LHCN-M2 (cell line): ENCODE measurements at regions not wholly inside any gene's neighbourhood (a gene's known extent, or its start where the extent isn't known, plus 50 kb on each side); places are given as distances from the start of the nearest gene placed in this dataset.
"Not testable (repeated sequence)": the region's sequence is repeated elsewhere in the genome, so short reads cannot be mapped to it uniquely, and the experiment has no call there.

Experiments
- DNase-seq: peaks from one replicate; pipeline ENCODE4 v3.0.0-alpha.2; 2012; ENCODE audit warnings: low read depth

GRCh38 chr13:64476041-64476568 is 2754.0 kb downstream of the PCDH9 start:
- DNase-seq: not testable (repeated sequence)

GRCh38 chr13:64471916-64472315 is 2758.2 kb downstream of the PCDH9 start:
- peak; percentile 33 for DNase-seq

GRCh38 chr13:64470751-64471150 is 2759.4 kb downstream of the PCDH9 start:
- no peak for DNase-seq

DNA sequence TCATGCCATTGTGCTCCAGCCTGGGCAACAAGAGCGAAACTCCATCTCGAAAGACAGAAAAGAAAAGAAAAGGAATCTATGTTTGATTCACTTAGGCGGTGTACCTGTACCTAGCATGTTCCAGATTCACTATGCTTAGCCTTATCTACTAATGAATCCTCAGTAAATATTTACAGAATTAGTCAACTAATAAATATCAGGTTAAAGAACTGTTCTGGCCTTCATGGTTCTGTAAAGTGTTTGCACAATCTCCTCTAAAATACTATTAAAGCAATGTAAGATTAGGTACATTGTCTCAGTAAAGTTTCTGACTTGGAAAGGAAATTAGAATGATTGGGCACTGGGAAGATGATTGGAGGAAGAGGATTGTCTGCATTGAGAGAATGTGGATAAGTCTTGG is 2770.4 kb downstream of the PCDH9 start:
- DNase-seq: no peak

GRCh38 chr13:64457976-64458375 is 2772.2 kb downstream of the PCDH9 start:
- no peak for DNase-seq

GRCh38 chr13:64455124-64455523 is 2775.0 kb downstream of the PCDH9 start:
- DNase-seq: no peak

DNA sequence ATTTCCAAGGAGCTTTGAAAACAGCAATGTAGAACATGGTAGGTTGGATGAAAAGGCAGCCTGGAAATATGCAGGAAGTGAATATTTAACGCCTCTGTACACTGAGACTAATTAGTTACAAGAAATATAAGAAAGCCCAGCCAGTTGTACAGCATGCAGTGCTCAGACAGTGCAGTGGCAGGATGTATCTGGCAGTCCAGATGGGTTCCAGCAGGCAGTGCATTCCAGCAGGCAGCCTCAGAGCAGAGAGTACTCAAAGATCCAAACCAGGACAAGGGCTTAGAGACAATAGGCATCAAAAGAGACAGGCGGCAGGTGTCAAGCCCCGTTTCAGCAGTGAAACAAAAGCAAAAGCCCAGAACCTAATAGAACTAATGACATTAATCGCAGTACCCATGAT is 2776.3 kb downstream of the PCDH9 start:
- DNase-seq: no peak

DNA sequence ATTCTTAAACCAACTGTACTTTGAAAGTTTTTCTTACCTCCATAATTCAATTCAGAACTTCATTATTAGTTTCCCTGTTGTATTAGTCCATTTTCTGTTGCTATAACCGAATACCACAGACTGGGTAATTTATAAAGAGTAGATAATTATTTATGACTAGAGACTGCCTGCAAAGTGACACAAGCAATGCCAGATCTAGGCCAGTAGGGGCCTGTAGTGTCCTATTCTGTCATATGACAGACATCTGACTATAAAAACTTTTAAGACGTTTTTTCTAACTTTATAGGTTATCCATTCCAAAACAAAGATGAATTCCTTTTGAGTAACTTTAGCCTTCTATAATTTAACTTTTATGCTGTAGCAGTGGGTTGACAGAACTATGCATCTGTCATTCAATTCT is 2783.8 kb downstream of the PCDH9 start:
- DNase-seq: no peak

DNA sequence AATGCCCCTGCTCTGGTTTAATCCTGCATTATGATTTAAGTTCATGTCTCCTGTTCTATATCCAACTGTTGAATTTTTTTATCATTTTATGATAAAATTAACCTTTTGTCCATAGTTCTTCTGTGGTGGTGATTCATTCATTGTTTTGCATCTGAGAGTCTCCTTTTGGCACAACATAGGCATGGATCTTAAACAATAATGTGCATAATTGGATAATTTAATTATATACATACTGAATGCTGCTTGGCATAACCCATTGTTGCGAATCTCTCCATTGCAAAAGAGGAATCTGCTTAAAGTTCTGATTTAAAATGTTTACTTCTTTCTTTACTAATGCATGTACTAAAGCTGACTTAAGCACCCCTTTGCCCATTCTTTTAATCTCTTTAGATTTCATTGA is 2788.4 kb downstream of the PCDH9 start:
- DNase-seq: no peak

DNA sequence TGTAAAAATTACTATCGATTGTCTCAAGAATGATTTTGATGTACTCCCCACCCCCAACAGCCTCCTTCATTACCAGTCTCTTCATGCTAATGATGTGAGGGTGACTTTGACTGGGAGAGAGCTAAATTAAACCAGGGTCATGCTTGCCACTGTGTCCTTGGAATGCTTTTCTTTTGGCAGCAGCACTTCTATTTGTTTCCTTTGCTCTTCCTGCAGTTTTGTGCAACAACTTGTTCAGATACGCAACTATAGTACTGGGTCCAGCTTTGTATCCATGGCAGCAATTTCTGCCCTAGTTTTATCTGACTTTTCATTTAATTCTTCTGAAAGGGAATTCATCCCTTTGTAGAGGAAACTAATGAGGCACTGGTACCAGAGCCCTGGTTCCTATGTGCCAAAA is 2792.1 kb downstream of the PCDH9 start:
- no peak for DNase-seq

GRCh38 chr13:64429691-64430090 is 2800.4 kb downstream of the PCDH9 start:
- no peak for DNase-seq

GRCh38 chr13:64428196-64428595 is 2801.9 kb downstream of the PCDH9 start:
- no peak for DNase-seq

DNA sequence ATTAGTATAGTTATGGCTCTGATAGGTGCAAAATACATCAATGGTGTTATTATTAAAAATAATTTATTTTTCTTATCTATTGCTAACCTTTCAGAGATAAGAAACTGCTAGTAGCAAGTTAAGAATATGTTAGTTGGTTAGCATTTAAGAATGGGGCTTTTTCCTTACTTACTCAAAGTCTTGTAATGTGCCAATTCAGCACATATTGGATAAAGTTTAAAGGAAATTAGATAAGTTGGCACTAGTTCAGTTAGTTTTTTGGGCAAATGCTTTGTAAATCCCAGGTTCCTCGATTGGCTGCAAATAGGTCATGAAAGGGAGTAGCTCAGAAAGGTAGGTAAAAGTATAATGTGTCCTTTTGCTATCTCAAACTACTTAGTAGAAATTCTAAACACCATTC is 2806.7 kb downstream of the PCDH9 start:
- DNase-seq: no peak

- no peak for DNase-seq
These were observed 2810.0 kb downstream of the PCDH9 start for GRCh38 chr13:64420181-64420580.

DNA sequence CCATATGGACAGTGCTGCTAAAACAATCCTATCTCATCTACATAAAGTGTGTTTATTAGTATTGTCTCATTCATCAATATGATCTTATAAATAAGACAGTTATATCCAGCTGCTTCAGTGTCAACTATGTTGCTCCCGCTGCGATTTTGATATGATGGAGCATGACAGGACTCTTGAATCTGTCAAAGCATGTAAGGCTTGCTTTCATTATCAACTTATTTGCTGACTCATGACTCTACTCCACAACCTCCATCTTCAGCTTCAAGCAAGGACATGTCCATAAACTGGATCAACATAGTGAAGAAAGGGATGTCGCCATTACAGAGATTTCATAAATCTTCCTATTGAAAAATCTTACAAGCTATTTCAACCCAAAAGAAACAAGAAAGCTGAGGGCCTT is 2812.6 kb downstream of the PCDH9 start:
- no peak for DNase-seq

DNA sequence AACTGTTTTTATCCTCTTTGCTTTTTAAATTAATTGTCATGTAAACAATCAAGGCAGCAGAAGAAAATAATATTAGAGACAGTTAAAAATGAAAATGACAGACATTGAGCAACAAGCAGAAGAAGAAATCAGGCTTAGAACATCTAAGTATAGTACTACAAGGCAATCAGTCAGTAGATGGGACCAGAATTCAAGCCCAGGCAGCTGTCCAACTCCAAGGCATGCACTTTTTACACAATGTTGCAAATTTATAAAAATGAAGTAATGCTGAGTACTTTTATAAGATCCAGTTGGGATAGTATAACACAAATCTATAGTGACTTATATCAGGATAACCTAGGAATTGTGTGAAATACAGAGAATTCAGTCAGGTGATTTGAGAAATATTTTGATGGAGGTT is 2815.8 kb downstream of the PCDH9 start:
- no peak for DNase-seq

GRCh38 chr13:64413529-64413928 is 2816.6 kb downstream of the PCDH9 start:
- DNase-seq: no peak

GRCh38 chr13:64410276-64411053 is 2819.7 kb downstream of the PCDH9 start:
- DNase-seq: no peak

- DNase-seq: peak; percentile 31
These were observed 2832.4 kb downstream of the PCDH9 start for GRCh38 chr13:64397701-64398100.

DNA sequence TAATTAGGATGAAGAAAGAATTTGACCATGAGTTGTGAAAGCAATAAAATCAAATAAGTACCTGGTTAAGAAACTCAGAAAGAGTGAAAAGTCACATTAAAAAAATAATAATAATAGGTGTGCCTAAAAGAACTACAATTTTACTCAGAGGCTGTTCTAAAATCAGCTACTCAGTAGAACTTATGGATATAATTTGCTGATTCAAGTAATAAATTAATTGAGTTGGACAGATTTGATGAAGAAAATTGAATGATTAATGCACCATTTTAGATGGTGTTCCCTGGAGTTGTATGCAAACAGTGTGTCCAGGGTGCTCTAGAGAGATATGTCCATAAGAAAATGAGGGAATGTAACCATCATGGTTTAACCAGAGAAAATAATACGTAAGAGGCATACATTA is 2852.5 kb downstream of the PCDH9 start:
- DNase-seq: no peak

DNA sequence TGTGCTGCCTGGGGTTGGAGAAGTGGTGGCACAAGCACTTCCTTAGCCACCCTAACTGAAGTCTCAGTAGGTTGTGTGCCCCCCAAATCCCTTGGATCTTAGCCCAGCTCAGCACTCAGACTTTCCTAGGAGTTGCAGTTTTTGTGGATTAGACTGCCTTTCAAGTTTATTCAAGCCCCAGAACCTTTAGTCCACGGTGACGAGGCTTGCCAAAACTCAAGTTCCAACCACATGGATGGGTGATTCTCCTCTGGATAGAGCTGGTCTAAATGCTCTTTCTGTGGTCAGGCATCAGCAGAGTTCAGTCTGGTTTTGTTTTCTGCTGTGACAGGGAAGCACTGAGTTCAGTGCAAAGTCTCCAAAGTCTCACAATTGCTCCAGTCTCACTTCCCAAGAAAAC is 2858.7 kb downstream of the PCDH9 start:
- no peak for DNase-seq

GRCh38 chr13:64371045-64371444 is 2859.1 kb downstream of the PCDH9 start:
- DNase-seq: peak; percentile 6

- no peak for DNase-seq
These were observed 2861.0 kb downstream of the PCDH9 start for GRCh38 chr13:64369121-64369520.

- DNase-seq: no peak
These were observed 2867.6 kb downstream of the PCDH9 start for GRCh38 chr13:64362564-64362963.
